ENCODE measurements at regions not wholly inside any gene's neighbourhood (a gene's known extent, or its start where the extent isn't known, plus 50 kb on each side); places are given as distances from the start of the nearest gene placed in this dataset.

- intact Hi-C loops (cut with micrococcal nuclease; ENCODE audit: unreplicated experiment): no loop called here
- Histone ChIP-seq H3K4me1 (replicated peaks; ENCODE audit: insufficient read depth) (no peaks in the 10 kb centered on the region), H3K36me3 (ENCODE audit: low read depth) (no peaks in the 10 kb centered on the region), H3K27me3 (ENCODE audit: insufficient read depth, low read depth) (no peaks in the 10 kb centered on the region), H3K27ac (no peak overlapping the region), H3K9me2 (ENCODE audit: insufficient read depth) (no peaks in the 10 kb centered on the region; the same call in 1 of the 2 replicates), H3K4me3 (no peak overlapping the region), H4K20me1 (ENCODE audit: insufficient read depth) (no peaks in the 10 kb centered on the region), H3K4me2 (no peak overlapping the region), H3K9me3 (ENCODE audit: insufficient read depth, low read depth) (no peaks in the 10 kb centered on the region), H3F3A (ENCODE audit: insufficient read depth, low read depth) (no peaks in the 10 kb centered on the region), H2AFZ (no peak overlapping the region), H3K79me2 (ENCODE audit: low read depth) (no peaks in the 10 kb centered on the region)
- ChIA-PET POLR2A (ENCODE audit: unreplicated experiment) (no interaction called here), CTCF (no interaction called here)
- BruUV-seq (replicated peaks): no TSS peak
- no peak for DNase-seq
- no peak for TF ChIP-seq EZH2 (IDR thresholded peaks at IDR 0.05; ENCODE audit: low read depth)
- TF ChIP-seq, protein P1, sequence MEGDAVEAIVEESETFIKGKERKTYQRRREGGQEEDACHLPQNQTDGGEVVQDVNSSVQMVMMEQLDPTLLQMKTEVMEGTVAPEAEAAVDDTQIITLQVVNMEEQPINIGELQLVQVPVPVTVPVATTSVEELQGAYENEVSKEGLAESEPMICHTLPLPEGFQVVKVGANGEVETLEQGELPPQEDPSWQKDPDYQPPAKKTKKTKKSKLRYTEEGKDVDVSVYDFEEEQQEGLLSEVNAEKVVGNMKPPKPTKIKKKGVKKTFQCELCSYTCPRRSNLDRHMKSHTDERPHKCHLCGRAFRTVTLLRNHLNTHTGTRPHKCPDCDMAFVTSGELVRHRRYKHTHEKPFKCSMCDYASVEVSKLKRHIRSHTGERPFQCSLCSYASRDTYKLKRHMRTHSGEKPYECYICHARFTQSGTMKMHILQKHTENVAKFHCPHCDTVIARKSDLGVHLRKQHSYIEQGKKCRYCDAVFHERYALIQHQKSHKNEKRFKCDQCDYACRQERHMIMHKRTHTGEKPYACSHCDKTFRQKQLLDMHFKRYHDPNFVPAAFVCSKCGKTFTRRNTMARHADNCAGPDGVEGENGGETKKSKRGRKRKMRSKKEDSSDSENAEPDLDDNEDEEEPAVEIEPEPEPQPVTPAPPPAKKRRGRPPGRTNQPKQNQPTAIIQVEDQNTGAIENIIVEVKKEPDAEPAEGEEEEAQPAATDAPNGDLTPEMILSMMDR (conservative IDR thresholded peaks at IDR 0.05): no peak
Measured at GRCh38 chr3:145536461-145536860, 624.5 kb downstream of the PLOD2 start.

GRCh38 chr3:145550522-145550921, 610.5 kb downstream of the PLOD2 start:
- intact Hi-C loops (cut with micrococcal nuclease; ENCODE audit: unreplicated experiment): no loop called here
- Histone ChIP-seq H3K27ac (no peak overlapping the region), H2AFZ (no peak overlapping the region), H3K4me2 (no peak overlapping the region), H4K20me1 (ENCODE audit: insufficient read depth) (no peaks in the 10 kb centered on the region), H3K4me1 (replicated peaks; ENCODE audit: insufficient read depth) (no peaks in the 10 kb centered on the region), H3K9me3 (ENCODE audit: insufficient read depth, low read depth) (no peaks in the 10 kb centered on the region), H3K4me3 (no peak overlapping the region), H3F3A (ENCODE audit: insufficient read depth, low read depth) (no peaks in the 10 kb centered on the region), H3K9me2 (ENCODE audit: insufficient read depth) (no peaks in the 10 kb centered on the region), H3K36me3 (ENCODE audit: low read depth) (no peaks in the 10 kb centered on the region), H3K79me2 (ENCODE audit: low read depth) (no peaks in the 10 kb centered on the region), H3K27me3 (ENCODE audit: insufficient read depth, low read depth) (no peaks in the 10 kb centered on the region)
- no peak for TF ChIP-seq EZH2 (IDR thresholded peaks at IDR 0.05; ENCODE audit: low read depth)
- TF ChIP-seq, protein P1 (conservative IDR thresholded peaks at IDR 0.05): no peak
- no peak for DNase-seq
- no TSS peak for BruUV-seq (replicated peaks)
- POLR2A ChIA-PET (ENCODE audit: unreplicated experiment): interaction anchor here (0.6 kb wide), 1 partner anchor 120 kb away, joined by 6 read pairs; no protein-coding TSS in a partner anchor
- CTCF ChIA-PET: no interaction called here

GRCh38 chr3:145557405-145557804, 603.6 kb downstream of the PLOD2 start:
- Histone ChIP-seq H3K4me1 (replicated peaks; ENCODE audit: insufficient read depth) (no peaks in the 10 kb centered on the region), H3F3A (ENCODE audit: insufficient read depth, low read depth) (no peaks in the 10 kb centered on the region), H3K36me3 (ENCODE audit: low read depth) (no peaks in the 10 kb centered on the region), H3K27me3 (ENCODE audit: insufficient read depth, low read depth) (no peaks in the 10 kb centered on the region), H3K27ac (no peak overlapping the region), H3K9me3 (ENCODE audit: insufficient read depth, low read depth) (no peaks in the 10 kb centered on the region), H2AFZ (no peak overlapping the region), H3K4me3 (no peak overlapping the region), H4K20me1 (ENCODE audit: insufficient read depth) (no peaks in the 10 kb centered on the region), H3K79me2 (ENCODE audit: low read depth) (no peaks in the 10 kb centered on the region), H3K9me2 (ENCODE audit: insufficient read depth) (no peaks in the 10 kb centered on the region), H3K4me2 (no peak overlapping the region)
- no peak for DNase-seq
- BruUV-seq (replicated peaks): no TSS peak
- intact Hi-C loops (cut with micrococcal nuclease; ENCODE audit: unreplicated experiment): no loop called here
- no peak for TF ChIP-seq EZH2 (IDR thresholded peaks at IDR 0.05; ENCODE audit: low read depth)
- TF ChIP-seq, protein P1 (conservative IDR thresholded peaks at IDR 0.05): no peak
- POLR2A ChIA-PET (ENCODE audit: unreplicated experiment): no interaction called here
- CTCF ChIA-PET: no interaction called here

All from PC-9 (cell line).